ENCODE measurements at regions not wholly inside any gene's neighbourhood (a gene's known extent, or its start where the extent isn't known, plus 50 kb on each side); places are given as distances from the start of the nearest gene placed in this dataset.
"Not testable (repeated sequence)": the region's sequence is repeated elsewhere in the genome, so short reads cannot be mapped to it uniquely, and the experiment has no call there.

DNA sequence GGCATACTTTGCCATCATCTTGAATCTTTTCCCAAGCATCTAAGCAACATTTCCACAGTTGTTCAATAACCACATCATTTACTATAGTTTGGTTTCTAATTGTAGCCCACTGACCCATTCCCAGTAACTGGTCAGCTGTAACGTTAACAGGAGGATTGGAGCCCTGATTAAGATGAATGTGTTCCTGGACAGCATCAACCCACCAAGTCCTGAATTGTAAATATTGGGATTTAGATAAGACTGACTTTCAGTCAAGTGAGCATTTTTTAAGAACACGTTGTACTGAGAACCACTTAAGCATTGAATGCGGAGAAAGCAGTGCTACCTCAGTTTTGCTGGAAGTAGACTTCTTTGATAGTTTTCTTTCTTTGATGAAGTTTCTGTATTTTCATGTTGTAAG, 53.3 kb upstream of the ARL4D start:
- not testable (repeated sequence) for DNase-seq

DNA sequence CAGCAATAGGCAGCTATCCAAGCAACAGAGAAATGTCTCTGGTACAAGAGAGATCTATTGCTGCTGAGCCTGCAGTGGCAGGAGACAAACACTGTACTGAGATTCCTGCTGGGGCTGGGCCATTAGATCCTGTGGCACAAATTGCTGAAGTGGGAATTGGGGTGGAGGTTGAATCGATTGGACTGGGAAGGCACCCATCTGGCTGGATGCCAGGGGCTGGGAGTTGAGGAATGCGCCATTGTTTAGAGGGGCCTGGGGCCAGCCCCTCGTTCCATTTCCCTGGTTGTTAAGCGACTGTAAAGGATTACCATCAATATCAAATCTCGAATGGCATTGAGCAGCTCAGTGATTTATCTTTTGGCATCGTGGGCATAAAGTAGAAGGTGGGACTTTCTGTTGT, 54.1 kb upstream of the ARL4D start:
- DNase-seq: no peak

DNA sequence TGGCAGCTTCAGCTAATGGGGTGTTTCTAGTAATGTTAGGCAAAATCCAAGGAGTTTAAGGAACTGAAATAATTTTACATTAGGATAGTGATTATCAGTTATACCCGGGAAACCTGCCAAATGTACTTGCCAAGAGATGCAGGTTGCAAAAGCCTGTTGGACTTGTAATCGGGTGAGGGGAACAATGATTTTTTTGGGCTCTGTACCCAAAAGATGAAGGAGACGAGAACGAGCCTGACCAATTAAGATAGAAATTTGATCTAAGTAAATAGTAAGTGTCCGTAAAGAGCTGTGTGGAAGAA, 56.3 kb upstream of the ARL4D start:
- no peak for DNase-seq

DNA sequence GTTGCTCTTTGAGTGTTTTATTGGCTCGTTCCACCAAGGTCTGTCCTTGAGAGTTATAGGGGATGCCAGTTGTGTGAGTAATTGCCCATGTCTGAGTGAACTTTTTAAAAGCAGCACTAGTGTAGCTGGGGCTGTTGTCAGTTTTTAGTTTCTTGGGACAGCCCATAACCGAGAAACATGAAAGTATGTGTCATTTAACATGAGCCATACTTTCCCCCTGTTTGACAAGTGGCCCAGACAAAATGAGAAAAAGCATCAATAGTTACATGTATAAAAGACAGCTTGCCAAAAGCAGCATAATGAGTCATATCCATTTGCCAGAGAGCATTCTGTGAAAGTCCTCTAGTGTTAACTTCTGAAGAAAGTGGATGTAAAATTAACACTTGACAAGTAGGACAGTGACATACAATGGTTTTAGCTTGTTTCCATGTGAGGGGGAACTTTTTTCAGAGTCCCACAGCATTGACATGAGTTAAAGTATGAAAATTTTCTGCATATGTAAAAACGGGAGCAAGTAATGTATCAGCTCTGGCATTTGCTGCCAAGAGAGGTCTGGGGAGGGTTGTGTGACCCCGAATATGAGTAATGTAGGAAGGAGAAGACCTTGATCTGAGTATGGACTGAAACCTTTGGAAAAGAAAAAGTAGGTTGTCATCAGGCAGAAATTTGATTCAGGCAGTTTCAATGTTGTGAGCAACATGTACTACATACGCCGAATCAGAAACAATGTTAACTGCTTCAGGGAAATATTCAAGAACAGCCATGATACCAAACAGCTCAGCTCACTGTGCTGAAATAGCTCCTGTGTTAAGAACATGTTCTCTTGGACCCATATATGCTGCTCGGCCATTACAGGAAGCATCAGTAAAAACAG, 56.8 kb upstream of the ARL4D start:
- DNase-seq: no peak

DNA sequence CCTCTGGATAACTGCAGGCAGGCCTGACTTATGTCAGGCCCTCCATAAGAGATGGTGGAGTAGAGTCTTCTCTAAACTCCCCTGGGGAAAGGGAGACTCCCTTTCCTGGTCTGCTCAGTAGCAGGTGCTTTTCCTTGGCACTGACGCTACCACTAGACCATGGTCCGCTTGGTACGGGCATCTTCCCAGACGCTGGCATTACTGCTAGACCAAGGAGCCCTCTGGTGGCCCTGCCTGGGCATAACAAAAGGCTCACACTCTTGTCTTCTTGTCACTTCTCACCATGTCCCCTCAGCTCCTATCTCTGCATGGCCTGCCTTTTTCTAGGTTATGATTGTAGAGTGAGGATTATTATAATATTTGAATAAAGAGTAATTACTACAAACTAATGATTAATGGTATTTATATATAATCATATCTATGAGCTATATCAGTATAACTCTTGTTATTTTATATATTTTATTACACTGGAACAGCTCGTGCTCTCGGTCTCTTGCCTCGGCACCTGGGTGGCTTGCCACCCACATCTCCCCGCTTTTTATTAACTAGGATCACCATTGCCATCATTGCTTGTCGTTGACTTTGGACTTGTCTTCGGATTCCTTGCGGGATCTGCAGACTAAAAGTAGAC, 59.8 kb upstream of the ARL4D start:
- peak; percentile 15 for DNase-seq

DNA sequence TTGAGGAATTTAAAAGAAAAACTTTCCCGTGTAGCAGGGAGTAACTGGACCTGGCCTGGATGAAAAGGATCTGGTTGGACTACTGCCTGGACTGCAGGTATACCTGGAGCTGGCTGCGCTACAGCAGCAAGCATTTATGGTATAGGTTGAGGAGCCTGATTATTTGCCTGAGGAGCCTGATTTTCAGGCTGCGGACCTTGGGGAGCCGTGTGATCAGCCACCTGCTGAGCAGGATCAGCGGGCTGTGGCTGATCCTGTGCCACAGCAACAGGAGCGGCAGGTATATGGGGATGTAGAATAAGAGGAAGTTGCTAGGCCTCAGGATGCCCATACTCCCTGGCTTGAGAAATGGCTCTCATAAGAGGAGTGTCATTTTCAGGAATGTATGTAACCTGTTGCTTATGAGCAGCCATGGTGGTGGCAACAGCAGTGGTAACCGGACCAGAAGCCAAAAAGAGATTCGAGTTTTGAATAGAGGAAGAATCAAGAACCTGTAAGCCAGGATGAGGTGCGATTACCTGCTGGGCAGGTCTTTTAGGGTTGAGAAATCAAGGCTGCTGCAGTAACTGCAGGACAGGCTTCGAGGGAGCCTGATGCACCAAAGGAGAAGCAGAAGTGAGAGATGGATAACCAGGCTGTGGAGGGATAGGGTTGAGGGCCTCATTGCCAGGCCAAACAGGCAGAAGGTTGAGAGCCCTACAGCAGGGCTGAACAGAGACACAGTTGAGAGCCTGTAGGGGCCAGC, 60.9 kb upstream of the ARL4D start:
- no peak for DNase-seq

DNA sequence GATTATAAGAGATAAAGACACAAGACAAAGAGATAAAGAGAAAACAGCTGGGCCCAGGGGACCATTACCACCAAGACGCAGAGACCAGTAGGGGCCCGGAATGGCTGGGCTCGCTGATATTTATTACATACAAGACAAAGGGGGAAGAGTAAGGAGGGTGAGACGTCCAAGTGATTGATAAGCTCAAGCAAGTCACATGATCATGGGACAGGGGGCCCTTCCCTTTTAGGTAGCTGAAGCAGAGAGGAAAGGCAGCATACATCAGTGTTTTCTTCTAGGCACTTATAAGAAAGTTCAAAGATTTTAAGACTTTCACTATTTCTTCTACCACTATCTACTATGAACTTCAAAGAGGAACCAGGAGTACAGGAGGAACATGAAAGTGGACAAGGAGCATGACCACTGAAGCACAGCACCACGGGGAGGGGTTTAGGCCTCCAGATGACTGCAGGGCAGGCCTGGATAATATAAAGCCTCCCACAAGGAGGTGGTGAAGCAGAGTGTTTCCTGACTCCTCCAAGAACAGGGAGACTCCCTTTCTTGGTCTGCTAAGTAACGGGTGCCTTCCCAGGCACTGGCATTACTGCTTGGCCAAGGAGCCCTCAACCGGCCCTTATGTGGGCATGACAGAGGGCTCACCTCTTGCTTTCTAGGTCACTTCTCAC, 63.9 kb upstream of the ARL4D start:
- DNase-seq: no peak

DNA sequence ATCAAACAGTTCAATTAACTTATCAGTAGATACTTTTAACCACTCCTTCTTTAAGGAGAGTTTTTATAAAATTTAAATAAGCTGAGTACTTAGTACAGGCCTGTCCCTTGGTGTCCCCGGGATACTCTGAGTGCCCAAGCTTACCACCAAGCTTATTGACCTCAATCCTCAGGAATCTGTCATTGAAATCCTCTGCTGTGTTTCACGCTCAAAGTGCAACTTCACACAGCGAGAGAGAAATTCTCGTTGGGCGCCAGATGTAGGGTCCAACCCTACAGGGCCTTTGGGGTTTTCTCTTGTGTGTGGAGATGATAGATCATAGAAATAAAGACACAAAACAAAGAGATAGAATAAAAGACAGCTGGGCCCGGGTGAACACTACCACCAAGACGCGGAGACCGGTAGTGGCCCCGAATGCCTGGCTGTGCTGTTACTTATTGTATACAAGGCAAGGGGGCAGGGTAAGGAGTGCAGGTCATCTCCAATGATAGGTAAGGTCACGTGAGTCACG, 65.3 kb upstream of the ARL4D start:
- DNase-seq: no peak

DNA sequence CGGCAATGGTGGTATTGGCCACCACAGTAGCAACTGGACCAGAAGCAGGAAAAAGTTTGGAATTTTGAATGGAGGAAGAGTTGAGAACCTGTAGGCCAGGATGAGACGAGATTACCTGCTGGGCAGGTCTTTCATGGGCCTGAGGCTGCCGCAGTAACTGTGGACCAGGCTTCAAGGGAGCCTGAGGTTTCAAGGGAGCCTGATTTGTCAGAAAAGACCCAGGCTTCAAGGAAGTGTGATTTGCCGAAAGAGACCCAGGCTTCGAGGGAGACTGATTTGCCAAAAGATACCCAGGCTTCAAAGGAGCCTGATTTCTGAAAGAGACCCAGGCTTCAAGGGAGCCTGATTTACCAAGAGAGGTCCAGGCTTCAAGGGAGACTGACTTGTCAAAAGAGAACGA, 66.6 kb upstream of the ARL4D start:
- DNase-seq: no peak

DNA sequence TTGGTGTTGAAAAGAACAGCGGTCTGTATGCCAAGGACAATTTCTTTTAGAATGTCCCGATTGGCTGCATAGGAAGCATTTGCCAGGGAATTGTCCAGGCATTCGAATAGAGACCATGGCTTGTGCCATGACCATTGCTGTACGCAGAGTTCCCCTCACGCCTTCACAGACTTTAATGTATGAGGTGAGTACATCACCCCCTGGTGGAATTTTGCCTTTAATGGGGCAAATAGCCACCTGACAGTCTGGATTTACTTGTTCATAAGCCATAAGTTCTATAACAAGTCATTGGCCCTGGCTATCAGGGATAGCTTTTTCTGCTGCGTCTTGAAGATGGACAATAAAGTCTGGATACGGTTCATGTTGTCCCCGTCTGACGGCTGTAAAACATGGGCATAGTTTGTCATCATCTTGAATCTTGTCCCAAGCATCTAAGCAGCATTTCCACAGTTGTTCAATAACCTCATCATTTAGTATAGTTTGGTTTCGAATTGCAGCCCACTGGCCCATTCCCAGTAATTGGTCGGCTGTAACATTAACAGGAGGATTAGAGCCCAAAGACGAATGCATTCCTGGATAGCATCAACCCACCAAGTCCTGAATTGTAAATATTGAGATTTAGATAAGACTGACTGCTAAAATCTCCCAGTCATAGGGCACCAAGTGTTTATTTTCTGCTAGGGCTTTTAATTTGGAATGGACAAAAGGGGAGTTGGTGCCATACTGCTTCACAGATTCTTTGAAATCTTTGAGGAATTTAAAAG, 67.7 kb upstream of the ARL4D start:
- no peak for DNase-seq

DNA sequence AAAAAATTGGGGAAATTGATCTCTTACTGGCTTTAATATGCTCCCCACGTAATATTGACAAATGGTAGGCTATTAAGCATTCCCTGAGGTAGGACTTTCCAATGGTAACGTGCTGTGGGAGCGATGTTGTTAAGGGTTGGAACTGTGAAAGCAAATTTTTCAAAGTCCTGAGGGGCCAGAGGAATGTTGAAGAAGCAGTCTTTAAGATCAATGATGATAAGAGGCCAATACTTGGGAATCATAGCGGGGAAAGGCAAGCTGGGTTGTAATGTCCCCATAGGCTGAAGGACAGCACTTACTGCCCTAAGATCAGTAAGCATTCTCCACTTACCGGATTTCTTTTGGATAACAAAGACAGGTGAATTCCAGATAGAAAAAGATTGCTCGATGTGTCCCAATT, 69.6 kb upstream of the ARL4D start:
- no peak for DNase-seq

DNA sequence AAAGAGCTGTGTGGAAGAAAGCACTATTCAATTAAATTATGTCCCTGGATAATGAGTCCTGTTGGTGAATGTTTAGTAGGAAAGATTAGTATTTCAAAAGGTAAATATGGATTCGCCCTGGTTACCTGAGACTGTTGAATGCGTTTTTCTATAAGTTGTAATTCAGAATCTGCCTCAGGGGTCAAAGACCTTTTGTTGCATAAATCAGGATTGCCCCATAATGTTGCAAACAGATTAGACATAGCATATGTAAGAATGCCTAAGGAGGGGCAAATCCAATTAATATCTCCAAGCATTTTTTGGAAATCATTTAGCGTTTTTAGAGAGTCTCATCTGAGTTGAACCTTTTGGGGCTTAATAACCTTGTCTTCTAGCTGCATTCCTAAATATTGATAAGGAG, 70.1 kb upstream of the ARL4D start:
- no peak for DNase-seq

DNA sequence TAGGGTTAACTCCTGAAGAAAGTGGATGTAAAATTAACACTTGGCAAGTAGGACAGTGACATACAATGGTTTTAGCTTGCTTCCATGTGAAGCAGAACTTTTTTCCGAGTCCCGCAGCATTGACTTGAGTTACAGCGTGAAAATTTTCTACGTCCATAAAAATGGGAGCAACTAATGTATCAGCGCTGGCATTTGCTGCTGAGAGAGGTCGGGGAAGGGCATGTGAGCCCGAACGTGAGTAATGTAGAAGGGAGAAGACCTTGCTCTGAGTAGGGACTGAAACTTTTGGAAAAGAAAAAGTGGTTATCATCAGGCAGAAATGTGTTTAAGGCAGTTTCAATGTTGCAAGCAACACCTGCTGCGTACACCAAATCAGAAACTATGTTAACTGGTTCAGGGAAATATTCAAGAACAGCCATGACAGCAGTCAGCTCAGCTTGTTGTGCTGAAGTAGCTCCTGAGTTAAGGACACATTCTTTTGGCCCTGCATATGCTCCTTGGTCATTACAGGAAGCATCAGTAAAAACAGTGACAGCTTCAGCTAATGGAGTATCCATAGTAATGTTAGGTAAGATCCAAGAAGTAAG, 70.9 kb upstream of the ARL4D start:
- DNase-seq: no peak

DNA sequence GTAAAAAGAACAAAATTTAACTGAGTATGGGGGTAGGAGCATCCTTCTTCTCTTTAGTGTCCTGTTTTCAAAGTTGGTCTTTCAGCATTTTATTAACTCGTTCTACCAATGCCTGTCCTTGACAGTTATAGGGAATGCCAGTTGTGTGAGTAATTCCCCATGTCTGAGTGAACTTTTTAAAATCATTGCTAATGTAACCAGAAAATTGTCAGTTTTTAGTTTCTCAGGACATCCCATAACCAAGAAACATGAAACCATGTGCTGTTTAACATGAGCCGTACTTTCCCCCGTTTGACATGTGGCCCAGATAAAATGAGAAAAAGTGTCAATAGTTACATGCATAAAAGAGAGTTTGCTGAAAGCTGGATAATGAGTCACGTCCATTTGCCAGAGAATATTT, 71.4 kb upstream of the ARL4D start:
- DNase-seq: no peak

DNA sequence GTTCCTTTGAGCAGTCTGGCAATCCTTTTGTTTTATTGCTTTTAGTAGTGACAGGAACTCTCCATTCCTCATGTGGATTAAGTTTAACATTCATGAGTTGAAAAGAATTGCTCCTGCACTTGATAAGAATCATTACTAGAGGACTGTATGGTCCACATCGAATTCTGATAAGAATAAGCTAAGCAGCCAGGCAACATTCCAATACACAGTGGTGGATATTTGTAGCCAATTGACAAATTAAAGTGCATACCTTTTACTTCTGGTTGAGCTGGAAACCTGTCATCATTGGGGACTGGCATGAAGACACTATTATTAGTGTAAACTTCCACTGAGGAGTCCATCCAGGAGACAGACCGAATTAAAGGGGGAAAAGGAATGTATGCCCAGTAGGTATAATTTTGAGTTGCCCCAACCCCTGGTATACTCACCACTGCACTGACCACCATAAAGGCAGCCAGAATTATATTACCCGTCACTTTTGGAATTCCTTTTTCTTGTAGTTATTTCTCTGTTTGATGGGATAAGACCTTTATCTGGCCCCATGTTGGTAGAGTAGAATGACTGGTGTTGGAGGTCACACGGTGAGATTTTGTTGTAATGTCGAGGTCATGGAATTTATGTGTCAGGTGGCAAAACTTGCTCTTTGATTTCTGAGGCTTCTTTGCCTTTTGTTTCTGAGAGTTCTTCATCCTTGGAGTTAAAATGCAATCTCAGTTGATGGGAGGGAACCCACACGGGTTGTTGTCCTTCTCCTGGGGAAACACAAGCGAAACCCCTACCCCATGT, 72.1 kb upstream of the ARL4D start:
- no peak for DNase-seq

DNA sequence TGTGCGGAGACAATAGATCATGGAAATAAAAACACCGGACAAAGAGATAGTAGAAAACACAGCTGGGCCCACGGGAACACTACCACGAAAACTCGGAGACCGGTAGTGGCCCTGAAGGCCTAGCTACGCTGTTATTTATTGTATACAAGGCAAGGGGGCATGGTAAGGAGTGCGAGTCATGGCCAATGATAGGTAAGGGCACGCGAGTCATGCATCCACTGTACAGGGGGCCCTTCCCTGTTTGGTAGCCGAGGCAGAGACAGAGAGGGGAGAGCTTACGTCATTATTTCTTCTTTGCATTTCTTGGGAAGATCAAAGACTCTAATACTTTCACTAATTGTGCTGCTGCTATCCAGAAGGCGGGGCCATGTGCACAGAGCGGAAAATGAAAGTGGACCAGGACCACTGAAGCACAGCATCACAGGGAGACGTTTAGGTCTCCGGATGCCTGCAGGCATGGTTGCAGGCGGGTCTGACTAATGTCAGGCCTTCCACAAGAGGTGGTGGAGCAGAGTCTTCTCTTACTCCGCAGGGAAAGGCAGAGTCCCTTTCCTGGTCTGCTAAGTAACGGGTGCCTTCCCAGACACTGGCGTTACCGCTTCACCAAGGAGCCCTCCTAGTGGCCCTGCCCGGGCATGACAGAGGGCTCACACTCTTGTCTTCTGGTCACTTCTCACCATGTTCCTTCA, 74.4 kb upstream of the ARL4D start:
- no peak for DNase-seq

DNA sequence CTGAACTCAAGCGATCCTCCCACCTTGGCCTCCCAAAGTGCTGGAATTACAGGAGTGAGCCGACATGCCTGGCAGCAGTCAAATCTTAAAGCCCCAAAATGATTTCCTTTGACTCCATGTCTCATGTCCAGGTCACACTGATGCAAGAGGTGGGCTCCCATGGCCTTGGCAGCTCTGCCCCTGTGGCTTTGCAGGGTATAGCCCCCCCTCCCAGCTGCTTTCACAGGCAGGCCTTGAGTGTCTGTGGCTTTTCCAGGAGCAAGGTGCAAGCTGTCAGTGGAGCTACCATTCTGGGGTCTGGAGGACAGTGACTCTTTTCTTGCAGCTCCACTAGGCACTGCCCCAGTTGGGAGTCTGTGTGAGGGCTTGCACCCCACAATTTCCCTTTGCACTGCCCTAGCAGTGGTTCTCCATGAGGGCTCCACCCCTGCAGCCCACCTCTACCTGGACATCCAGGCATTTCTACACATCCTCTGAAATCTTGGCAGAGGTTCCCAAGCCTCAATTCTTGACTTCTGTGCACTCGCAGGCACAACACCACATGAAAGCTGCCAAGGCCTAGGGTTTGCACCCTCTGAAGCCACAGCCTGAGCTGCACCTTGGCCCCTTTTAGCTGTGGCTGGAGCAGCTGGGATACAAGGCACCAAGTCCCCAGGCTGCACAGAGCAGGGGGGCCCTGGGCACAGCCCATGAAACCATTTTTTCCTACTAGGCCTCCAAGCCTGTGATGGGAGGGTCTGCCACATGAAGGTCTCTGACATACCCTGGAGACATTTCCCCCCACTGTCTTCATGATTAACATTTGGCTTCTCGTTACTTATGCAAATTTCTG, 79.3 kb upstream of the ARL4D start:
- no peak for DNase-seq

DNA sequence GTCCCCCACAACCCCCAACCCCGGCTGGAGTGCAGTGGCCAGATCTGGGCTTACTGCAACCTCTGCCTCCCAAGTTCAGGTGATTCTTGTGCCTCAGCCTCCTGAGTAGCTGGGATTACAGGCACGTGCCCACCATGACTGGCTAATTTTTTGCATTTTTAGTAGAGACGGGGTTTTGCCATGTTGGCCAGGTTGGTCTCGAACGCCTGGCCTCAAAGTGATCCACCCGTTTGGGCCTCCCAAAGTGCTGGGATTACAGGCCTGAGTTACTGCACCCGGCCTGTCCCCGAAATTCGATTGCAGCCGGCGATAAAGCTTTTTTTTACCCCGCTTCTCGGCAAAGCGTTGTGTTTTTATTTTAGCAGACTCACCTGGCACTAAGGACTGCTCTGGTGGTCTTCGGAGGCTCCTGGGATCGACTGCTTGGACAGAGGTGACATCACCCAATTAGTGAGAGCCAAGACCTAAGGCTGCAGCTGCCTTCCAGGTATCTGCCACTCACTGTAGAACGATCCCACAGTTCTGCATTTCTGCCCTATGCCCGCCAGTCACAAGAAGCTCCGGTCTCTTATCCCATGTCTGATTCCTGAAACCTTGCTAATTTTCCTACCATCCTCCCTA, 82.2 kb upstream of the ARL4D start:
- DNase-seq: no peak

DNA sequence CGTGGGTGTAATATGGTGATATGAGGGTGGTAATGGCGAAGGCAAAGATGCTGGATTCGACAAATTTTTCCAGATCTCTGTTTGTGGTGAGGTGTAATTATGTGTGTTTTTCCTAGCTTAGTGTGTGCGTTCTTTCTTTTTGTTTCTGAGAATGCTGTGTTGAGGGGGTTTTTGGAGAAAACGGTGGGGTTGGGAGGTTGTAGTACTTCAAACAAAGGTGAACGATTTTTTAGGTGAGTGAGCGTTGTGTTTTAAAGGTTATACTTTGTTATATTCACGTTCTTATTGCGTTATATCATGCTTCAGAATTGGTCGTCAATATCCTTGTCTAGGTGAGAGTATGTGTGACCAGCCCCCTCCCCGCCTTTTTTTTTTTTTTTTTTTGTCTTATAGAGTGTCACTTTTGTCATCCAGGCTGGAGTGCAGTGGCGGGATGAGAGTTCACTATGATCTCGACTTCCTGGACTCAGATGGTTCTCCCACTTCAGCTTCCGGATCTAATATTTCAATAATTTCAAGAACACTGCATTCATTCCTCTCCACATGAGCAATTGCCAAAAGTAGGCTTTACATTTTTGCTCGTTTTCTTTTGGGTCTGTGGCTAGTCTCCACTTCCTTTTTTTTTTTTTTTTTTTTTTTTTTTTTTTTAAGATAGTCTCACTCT, 82.2 kb upstream of the RNU2-1 start:
- DNase-seq: no peak

Data from DMS 273 treated with DMSO at 0.1 percent for 48 hours (cell line).